Right forelimb (tissue), 1 donor: ENCODE measurements at regions not wholly inside any gene's neighbourhood (a gene's known extent, or its start where the extent isn't known, plus 50 kb on each side); places are given as distances from the start of the nearest gene placed in this dataset.
"Not testable (repeated sequence)": the region's sequence is repeated elsewhere in the genome, so short reads cannot be mapped to it uniquely, and the experiment has no call there.

Experiments
- DNase-seq: peaks from one replicate; pipeline ENCODE4 v3.0.0-alpha.2; 2018

DNA sequence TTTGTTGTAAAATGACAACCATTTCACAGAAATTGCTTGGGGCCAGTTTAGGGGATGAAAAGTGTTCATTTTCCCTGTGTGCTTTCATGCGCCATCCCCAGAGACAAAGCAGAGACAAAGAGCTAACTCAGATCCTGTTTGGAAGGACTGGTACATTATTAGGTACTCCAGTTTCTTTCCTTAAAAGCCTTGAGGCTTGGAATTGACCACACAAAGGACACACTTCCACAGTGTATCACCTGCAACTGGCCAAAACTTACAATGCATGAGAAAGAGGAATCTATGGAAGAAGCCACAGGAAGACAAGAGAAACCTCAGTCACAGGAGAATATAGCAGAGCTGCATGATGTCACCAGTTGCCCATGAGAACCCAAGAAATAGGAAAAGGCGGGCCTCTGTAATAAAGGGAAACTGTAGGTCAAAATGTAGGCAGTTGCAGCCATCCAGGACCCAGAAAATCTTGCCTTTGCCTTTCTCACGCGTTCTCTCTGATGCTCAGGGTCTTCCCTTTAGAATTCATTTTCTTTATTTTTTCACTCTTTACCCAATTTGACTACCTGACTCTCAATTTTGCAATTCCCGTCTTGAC lies 339.0 kb downstream of the RMST start:
- no peak for DNase-seq

DNA sequence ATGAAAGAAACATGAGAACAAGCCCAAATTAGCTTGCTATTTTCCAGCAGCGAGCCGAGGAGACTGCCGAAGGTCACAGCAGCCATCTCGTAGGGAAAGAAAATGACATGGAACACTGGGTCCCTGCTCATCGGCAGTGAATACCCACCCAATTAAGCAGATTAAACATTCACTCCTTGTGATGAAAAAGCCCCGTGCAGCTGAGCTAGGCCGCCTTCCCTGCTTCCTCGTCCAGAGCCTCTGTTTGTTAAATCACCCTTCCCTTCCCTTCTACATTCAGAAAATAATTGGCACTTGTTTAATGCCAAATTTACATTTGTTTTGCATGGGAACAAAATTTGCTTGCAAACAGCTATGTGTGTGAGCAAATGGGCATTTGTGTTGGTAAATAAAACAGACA lies 342.5 kb downstream of the RMST start:
- no peak for DNase-seq

DNA sequence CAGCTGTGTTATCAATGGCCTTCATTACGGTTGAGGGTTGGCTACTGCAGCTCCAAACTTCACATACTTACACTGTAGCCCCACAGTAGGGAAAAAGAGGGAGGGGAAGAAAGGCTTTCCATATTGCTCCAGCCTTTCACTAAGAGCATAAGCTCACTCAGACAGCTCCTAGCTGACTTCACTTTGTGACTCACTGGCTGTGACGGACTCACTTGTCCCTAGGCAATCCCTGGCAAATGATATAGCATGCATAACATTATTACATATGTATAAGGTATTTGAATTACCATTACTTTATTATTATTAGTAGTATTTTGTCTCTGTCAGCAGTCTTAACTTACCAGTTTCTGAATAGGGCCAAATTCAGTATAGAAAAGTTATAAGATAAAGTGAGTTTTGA lies 350.7 kb downstream of the RMST start:
- DNase-seq: no peak

DNA sequence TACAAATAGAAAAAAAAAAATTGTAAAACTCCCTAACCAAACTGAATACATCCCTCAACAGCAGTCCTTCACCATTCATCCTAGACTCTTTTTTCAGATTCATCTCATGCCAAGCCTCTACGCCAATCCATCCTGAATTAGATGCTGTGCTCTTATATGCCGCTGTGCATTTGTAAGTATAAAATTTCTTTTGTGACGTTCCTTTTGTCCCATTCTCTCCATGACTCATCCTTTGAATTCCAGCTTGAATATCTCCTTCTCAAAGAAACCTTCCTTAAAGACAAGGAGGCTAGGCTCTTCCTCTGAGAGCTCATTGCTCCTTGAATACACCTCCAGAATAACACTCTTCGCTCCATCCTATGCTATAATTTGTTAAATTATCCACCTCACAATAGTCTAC lies 359.2 kb downstream of the RMST start:
- DNase-seq: no peak

DNA sequence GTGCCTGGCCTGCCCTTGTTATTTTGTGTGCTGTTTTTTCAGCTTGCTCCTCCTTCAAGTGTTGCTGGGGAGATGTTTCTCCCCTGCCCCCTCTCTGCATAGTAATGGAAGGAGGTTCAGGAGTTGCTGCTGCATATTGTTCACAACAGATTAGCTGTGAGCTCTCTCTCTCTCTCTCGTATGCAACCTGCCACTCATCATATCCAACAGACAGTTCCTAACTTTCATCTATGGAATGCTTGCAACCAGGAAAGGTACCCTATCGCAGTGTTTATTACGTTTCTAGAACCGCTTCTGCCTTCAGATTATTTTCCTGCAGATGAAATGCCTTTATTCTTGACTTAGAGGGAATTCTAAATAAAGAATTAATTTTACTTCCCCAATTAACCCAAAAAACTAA lies 372.9 kb downstream of the RMST start:
- DNase-seq: no peak

DNA sequence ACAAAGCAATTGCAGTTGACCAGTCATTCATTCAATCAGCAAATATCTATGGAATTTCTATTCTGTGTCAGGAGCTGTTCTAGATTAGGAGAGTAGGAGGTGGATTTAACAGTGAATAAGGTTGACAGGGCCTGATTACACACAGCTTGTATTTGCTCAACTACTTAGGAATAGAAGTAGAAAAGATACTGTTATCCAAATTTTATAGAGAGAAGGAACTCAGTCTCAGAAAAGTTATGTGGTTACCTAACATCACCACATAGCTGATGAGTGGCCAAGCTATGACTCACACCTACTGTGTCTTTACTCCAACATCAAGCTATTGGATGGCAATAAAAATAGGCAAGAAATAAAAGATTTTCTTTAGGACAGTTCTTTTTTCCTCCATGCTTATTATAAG lies 374.8 kb downstream of the RMST start:
- no peak for DNase-seq

DNA sequence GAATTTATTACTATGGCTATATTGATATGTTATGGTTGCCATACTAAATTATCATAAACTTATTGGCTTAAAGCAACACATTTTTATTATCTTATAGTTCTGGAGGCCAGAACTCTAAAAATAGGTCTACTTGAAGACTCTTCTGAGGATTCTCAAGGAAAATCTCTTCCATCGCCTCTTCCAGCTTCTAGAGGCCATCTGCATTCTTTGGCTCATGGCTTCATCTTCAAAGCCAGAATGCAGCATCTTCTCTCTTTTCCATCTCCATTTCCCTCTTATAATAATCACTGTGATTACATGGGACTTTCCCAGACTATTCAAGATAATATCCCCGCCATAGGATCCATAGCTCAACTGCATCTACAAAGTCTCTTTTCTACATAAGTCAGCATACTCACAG lies 385.4 kb downstream of the RMST start:
- DNase-seq: no peak

DNA sequence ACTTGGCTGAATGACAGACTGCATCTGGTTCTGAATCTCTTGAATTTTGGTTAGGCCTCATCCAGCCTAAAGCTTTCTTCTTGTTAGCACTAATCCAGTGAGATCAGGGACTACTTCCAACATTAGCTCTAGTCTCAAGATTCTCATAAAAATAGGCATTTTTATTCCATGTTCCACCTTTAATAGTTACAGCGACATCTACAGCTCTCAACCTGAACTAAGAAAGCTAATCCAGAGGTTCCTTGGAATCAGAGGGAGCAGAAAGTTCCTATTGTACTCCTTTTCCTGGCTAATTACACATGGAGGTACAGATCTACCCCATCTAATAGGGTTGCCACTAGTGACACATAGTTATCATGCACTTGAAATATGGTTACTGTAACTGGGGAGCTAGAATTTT lies 391.9 kb downstream of the RMST start:
- no peak for DNase-seq

DNA sequence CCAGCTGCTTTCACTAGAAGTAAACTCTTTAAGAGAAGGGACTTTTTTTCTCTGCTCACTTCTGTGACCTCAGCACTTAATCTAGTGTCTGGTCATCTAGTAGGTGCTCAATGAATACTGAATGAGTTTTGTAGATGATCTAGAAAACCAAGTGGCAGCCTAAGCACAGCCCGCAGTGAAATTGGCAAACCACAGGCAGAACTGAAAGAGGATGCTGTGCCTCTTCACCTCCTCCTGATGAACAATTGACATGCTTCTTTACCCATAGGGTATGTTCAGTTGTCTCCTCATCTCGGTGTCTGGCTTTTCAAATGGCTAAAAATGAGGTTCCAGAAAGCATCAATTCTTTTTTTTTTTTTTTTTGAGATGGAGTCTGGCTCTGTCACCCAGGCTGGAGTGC lies 399.5 kb downstream of the RMST start:
- no peak for DNase-seq

DNA sequence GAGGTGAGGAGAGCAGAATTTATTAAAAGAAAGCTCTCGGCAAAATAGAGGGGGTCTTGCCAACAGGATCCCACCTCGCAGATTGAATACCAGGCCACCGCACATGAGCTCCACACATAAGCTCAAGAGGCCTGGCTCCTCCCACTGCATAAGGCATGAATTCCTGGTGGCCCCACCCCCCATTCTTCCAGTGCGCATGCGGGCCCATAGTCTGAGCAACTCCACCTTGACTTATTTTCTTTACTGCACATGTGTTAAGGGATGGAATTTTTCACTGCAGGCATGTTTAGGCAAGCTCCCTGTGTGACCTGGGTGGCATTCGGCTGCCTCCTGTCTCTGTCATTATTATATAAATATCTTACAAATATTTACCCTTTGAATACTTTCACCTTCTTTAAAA lies 412.5 kb downstream of the RMST start:
- no peak for DNase-seq

DNA sequence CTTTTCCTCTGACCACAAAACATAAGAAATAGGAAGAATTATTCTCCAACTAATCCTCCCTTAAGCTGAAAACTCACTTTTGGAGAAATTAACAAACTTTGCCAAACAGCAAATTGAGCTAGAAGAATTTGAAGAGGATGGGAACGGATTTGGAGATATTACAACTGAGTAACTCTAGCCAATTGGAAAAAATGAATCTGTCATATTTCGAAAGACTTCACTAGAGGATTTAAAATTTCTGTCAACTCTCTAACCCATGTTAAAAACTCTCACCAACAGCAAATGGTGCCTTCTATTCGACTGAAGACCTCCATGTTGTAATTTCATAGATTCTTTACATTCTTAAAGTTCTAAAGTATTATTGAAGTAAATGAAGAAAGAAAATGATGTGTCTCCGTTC lies 414.2 kb downstream of the RMST start:
- no peak for DNase-seq

DNA sequence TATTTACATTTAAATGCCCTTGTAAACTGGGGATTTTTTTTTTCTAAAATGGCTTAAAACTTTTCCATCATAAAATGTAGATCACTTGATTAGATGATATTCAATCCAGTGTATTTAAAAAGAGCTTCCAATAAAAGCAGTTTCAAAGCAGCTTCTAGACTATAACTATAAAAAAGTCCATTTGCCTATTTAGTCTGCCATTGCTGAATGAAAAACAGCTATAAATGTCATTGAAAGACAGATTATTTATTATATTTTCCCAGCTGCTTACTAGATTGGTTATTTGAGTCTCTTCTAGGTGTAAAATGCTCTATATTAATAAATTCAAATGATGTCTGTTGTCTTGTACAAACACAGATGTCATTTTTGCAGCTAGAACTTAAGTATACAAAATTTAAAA lies 414.8 kb downstream of the RMST start:
- no peak for DNase-seq

DNA sequence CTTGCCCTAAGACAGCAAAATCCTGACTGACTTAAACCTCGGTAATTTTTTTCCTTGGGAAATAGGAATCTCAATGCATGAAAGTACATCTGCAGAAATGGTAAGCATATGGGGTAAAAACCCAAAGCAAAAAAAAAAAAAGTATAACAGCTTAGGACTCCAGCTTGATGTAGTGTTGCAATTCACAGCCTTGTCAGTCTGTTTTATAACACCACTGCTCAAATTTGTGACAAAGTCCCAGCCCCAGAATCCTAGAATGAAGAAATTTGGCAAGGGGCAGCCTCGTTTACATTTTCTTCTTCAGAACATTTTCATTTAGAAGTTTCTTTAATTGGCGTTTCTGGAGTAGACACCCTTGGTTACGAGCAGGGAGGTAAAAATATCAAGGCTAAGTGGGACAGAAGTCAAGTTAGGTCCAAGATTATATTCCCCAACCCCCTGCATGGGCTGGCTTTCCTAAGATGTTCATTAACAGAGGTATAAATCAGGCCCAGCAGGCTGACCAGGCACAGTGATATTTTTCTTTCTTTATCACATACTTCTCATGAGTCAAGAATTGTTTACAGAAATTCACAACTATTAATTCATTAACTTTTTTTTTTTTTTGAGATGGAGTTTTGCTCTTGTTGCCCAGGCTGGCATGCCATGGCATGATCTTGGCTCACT lies 424.0 kb downstream of the RMST start:
- DNase-seq: no peak

DNA sequence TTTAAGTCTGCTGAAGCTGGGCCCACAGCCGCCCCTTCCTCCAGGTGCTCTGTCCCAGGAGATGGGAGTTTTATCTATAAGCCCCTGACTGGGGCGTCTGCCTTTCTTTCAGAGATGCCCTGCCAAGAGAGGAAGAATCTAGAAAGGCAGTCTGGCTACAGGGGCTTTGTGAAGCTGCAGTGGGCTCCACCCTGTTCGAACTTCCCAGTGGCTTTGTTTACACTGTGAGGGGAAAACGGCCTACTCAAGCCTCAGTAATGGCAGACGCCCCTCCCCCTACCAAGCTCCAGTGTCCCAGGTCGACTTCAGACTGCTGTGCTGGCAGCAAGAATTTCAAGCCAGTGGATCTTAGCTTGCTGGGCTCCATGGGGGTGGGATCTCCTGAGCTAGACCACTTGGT lies 435.3 kb downstream of the RMST start:
- DNase-seq: not testable (repeated sequence)

DNA sequence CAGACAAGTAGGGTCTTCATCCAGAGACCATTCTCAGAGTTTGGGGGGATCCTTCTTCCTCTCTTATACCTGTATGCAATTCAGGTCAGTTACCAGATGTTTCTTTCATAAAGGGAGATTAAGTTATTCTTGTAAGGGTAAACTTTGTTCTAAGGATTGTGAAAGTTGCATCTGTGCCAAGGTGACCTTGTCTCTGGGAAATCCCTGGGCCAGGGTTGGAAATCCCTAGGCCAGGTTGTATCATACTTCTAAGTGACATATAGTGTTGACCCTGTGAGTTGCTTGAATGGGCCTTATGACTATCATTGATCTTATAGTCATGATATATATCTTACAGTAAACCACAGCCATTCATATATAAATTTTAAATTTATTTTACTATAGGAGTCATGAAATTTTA lies 436.9 kb downstream of the RMST start:
- DNase-seq: no peak

DNA sequence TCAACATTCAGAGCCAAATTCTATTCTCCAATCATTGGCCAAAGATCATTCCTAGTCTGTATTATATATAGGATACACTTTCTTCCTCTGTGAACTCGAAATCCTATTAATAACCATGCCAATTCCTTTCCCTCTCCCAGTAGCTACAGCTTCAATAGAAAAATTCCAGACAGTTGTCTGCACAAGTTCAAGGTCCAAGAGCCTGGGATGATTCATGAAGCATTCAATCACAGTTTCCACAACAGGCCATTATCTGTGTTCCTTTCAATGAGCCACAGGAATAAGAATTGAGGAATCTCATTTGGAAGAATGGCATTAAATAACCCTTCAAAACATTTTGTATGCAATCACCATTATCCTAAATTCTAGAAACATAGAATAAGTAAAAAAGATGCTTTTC lies 437.4 kb downstream of the RMST start:
- DNase-seq: no peak

DNA sequence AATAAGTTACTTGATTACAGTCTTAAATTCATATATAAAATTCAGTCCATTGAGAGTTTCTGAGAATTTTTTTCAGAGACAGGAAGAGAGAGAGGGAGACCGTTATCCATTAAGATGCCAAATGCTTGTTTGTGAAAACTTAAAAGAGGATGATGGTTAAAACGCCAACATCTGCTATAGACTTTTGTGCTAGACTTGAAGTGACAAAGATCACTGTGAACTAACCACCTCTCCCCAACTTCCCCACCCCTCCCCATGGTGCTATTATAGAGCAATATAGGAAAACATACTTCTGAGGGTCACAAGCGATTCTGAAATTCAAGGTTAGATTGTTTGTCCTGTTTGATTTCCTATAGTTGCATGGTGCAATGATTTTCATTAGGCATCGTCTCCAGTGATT lies 440.8 kb downstream of the RMST start:
- no peak for DNase-seq

DNA sequence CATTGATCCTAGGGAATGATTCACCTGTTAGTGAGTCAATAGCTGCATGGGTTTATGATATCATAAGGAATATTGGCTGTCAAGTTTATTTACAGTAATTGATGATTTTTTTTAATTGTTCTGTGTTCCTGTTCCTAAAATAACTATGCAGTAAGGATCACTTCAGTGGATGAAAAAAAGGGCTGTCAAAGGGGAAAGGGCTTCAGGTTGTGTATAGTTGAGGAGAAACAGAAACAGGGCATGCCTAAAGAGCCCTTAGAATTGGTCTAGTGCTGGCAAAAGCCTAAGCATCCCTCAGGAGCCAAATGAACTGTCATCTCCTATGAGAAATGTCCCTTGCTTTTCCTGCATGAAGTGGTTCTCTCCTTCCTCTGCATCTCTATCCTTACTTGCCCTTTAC lies 444.9 kb downstream of the RMST start:
- DNase-seq: no peak

DNA sequence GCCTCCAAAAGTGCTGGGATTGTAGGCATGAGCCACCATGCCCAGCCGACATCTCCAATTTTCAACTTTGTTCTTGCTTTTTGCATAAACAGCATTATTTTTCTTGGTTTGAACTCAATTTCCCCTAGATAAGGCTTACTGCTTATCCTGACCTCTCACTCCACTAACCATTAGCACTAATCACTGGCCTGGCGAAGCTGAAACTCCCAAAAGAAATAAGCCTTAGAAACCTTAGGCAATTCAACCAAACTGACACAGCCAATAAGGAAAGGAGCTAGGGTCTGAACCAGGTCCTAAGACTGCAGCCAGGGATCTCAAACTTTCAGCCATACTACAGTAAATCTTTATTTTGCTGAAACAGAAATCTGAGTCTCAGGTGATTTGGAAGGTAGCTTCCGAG lies 448.0 kb downstream of the RMST start:
- no peak for DNase-seq

DNA sequence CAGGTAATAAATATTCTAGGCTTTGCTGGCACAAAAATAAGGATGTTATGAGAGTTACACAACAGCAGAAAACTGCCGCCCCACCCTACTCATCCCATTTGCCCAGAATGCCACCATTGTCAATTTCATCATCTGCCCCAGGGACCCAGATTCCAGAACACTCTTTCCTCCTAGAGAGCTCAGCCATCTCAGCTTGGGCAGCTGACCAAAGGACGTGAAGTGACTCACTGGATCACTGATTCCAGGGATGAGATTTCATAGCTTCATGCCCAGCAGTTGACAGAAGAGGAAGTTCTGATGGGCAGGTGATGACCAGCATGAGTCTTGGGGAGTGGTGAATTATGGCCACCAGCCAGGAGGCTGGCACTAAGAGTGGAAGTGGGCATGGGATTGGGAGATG lies 450.3 kb downstream of the RMST start:
- DNase-seq: no peak

DNA sequence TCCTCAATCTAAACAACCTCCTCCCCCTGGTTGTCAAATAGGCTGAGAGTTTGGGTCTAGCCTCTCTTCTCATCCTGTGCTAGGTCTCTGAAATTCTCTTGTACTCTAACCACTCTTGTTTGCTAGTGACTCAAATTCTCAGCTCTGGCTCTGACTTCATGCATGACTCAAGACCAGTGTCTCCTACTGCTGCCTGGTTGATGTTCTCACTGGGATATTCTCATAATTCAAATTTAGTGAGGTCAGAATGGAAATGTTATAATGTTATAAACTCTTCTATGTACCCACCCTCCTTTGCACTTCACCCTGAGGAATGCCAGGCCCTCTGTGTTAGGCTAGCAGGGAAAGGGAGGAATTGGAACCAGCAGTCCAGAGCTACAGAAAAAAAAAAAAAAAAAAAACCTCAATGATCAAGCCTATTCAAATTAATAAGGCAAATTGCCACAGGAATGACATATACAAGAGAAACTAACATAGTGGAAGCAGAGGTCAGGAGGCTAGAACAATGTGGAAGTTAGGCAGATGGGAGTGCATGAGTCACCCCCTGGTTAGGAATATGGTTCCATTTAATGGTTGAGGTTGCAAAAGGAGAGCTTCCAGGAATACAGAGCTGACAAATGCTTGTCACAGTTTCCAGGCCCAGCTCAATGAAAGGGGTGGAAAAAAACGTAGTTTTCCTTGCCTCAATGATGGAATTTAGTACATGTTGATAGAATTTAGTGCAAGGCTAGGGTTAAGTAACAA lies 459.5 kb downstream of the RMST start:
- no peak for DNase-seq

DNA sequence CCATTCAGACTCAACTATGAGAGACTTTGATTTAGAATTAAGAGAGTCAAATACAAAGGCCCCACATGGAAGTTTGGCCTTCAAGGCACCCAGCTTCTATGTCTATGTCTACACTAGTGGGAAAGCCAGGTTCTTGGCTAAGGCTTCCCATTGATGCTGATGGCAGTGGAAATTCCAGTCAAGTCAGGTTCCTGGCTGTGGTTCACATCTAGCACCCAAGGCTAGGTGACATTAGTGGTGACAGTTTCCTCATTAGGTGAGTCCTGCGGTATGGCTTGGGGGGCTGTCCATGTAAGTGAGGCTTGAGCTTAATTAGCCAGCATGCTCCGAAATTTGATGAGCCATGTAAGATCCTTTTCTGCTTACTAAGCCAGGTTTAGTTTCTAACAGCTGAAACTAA lies 460.9 kb downstream of the RMST start:
- DNase-seq: no peak

DNA sequence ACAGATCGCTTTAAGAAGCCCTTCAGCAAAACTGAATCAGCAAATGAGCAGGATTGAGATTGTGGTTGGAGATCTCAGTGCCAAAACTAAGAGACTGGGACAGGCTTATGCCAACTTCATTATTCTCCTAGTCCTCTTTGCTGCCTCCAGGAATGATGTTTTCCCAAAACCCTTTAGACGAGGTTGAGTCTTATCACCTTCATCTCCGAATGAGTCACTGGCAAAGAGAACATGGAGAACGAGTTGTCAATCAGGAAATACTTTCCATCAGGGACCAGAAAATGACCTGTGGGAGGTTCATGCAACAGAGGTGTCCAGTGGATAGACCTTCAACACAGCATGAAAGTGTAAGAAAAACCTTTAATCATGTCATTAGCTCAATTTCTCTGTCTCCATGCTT lies 461.5 kb downstream of the RMST start:
- DNase-seq: no peak

DNA sequence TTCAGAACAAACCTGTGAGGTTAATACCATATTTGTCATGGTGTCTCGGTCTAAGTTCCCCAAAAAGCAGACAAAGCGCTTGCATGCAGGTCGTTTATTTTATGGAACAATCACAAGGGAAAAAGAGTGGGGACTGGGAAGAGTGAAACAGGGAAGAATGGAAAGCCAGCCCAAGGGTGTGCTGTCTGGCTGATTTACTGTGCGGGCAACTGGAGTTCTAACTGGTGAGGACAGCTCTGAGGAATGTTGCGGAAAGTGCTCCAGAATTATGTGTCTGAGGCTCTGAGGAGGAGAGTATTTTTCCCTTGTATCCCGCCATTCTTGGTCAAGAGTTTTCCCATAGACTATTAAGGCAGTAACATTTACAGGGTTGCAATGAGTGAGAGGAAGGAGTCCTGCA lies 465.4 kb downstream of the RMST start:
- DNase-seq: no peak

DNA sequence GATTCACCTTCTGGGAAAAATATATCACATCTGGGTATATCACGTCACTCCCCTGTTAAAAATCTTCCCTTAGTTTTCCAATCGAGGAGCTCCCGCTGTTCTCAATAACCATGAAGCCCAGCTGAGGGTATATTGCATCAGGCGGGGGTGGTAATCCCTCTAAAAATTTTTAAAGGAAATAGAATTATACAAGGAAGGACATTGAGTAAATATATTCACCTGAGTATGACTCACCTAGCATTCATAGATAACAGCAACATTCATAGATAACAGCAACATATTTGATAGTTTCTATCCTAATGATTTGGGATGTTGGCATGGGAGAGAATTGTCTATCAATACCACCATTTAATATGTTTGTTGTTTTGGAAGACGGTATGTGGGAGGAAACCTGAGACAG lies 473.6 kb downstream of the RMST start:
- DNase-seq: no peak
